ENCODE measurements at regions not wholly inside any gene's neighbourhood (a gene's known extent, or its start where the extent isn't known, plus 50 kb on each side); places are given as distances from the start of the nearest gene placed in this dataset.

DNA sequence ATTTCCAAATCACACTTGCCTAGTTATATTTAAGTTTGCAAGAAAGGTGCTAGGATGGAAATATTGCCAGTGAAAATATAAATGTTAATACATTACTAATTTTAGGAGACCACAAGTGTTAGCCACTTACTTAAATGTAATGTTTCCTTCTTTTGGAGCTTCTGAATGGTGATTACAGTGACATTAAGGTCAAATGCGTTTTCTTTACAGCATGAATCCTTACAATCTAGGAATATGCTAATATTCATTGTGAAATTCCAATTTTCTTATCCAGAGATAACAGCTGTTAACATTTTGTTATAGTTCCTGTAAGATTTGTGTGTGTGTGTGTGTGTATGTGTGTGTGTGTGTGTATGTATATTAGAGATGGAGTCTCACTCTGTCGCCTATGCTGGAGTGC is 70.2 kb upstream of the NUDT6 start:
- TF ChIP-seq, protein P1, sequence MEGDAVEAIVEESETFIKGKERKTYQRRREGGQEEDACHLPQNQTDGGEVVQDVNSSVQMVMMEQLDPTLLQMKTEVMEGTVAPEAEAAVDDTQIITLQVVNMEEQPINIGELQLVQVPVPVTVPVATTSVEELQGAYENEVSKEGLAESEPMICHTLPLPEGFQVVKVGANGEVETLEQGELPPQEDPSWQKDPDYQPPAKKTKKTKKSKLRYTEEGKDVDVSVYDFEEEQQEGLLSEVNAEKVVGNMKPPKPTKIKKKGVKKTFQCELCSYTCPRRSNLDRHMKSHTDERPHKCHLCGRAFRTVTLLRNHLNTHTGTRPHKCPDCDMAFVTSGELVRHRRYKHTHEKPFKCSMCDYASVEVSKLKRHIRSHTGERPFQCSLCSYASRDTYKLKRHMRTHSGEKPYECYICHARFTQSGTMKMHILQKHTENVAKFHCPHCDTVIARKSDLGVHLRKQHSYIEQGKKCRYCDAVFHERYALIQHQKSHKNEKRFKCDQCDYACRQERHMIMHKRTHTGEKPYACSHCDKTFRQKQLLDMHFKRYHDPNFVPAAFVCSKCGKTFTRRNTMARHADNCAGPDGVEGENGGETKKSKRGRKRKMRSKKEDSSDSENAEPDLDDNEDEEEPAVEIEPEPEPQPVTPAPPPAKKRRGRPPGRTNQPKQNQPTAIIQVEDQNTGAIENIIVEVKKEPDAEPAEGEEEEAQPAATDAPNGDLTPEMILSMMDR (conservative IDR thresholded peaks at IDR 0.05; ENCODE audit: low read length), result no peak
- TF ChIP-seq EZH2phosphoT487 (IDR thresholded peaks at IDR 0.05; ENCODE audit: borderline replicate concordance), result no peak

Data from Loucy (cell line).